T-cell (primary cell): ENCODE measurements at regions not wholly inside any gene's neighbourhood (a gene's known extent, or its start where the extent isn't known, plus 50 kb on each side); places are given as distances from the start of the nearest gene placed in this dataset.

Source experiments
- ATAC-seq, 4 experiments: fragments of 200-7000 bp in 3 of 4; fragments of 150-1000 bp in 1 of 4; cut with Tn5 transposase; replicated peaks in 1 of 4; 1 replicate in 3 of 4; 2 replicates in 1 of 4; pipeline ENCODE4 v1.10.0; 2021; ENCODE audit warnings: moderate library complexity in 3 of 4, mild to moderate bottlenecking in 2 of 4, moderate number of reproducible peaks in 1 of 4
- CTCF ChIA-PET, 2 donors: fragments of 300-600 bp; sonication (Branson Sonifier 250); formaldehyde crosslinking; loops; one replicate each; lab custom pipeline; 2022; ENCODE audit warnings: antibody characterized with exemption in 2 of 2; lab: Charles Lee
- POLR2A ChIA-PET, 2 donors: fragments of 300-600 bp; sonication (Branson Sonifier 250); formaldehyde crosslinking; loops; one replicate each; lab custom pipeline; 2022; ENCODE audit warnings: antibody characterized with exemption in 2 of 2; lab: Charles Lee
- DNase-seq, 35 experiments: peaks; one replicate each; pipeline versions ENCODE4 v3.0.0 to v3.0.0-alpha.2; 2013 to 2023
- H3K27ac ChIP-seq: one replicate; pipeline ENCODE4 v1.5.1; 2013; ENCODE audit warnings: low read length
- H3K27me3 ChIP-seq, 2 experiments: replicated peaks in 1 of 2; 1 replicate in 1 of 2; 2 replicates in 1 of 2; pipeline versions ENCODE4 v1.6.1 to v1.7.0; 2013; ENCODE audit warnings: low read length in 1 of 2, mixed read lengths in 1 of 2; ENCODE audit not compliant: control insufficient read depth in 2 of 2, insufficient read depth in 2 of 2; ENCODE audit errors: extremely low read depth in 1 of 2
- H3K36me3 ChIP-seq, 2 donors: 1 replicate in 1 of 2; 2 replicates in 1 of 2; pipeline versions ENCODE4 v1.6.1 to v1.7.0; 2013; ENCODE audit warnings: low read length in 1 of 2; ENCODE audit not compliant: control insufficient read depth in 2 of 2, insufficient read depth in 1 of 2; ENCODE audit errors: extremely low read depth in 1 of 2
- H3K4me1 ChIP-seq, 2 experiments: 1 replicate in 1 of 2; 2 replicates in 1 of 2; pipeline versions ENCODE4 v1.6.1 to v1.7.0; 2013; ENCODE audit warnings: low read length in 2 of 2, mixed read lengths in 1 of 2; ENCODE audit not compliant: insufficient read depth in 2 of 2, control insufficient read depth in 1 of 2; ENCODE audit errors: extremely low read depth in 1 of 2
- H3K4me3 ChIP-seq, 2 donors: 1 replicate in 1 of 2; 2 replicates in 1 of 2; pipeline versions ENCODE4 v1.5.1 to v1.7.0; 2013; ENCODE audit warnings: mild to moderate bottlenecking in 2 of 2, low read length in 1 of 2, moderate library complexity in 1 of 2; ENCODE audit not compliant: control insufficient read depth in 1 of 2; ENCODE audit errors: extremely low read depth in 1 of 2
- H3K9me3 ChIP-seq: 2 replicates; pipeline ENCODE4 v1.7.0; 2013
- H3K27ac Mint-ChIP-seq, 2 donors: one replicate each; pipeline ENCODE4 v1.8.0; 2020 to 2021; ENCODE audit warnings: mild to moderate bottlenecking in 2 of 2, mixed read lengths in 2 of 2
- H3K27me3 Mint-ChIP-seq, 2 donors: one replicate each; pipeline ENCODE4 v1.8.0; 2021 to 2022; ENCODE audit warnings: mixed read lengths in 2 of 2
- H3K36me3 Mint-ChIP-seq: one replicate; pipeline ENCODE4 v1.8.0; 2021; ENCODE audit warnings: mixed read lengths
- H3K4me1 Mint-ChIP-seq, 3 donors: one replicate each; pipeline ENCODE4 v1.8.0; 2020 to 2022; ENCODE audit warnings: mixed read lengths in 3 of 3, mild to moderate bottlenecking in 1 of 3
- H3K4me3 Mint-ChIP-seq, 3 donors: one replicate each; pipeline ENCODE4 v1.8.0; 2020 to 2022; ENCODE audit warnings: mild to moderate bottlenecking in 3 of 3, mixed read lengths in 3 of 3, moderate library complexity in 3 of 3
- H3K9me3 Mint-ChIP-seq, 3 donors: one replicate each; pipeline ENCODE4 v1.8.0; 2020 to 2022; ENCODE audit warnings: mixed read lengths in 3 of 3
- WGBS: methylation state at CpG from one replicate; pipeline ENCODE4 v1.1.5; 2013; ENCODE audit warnings: missing lambda C conversion rate; ENCODE audit not compliant: insufficient coverage; 5-methylcytosine and 5-hydroxymethylcytosine counted together

- no peak overlapping the region for H3K27ac Mint-ChIP-seq
- H3K9me3 Mint-ChIP-seq = no peaks in the 10 kb centered on the region
- peaks cover 0 to 7% (median 0%) of the 10 kb centered on the region in 3 donors for H3K4me1 Mint-ChIP-seq
- DNase-seq (no peak), ATAC-seq (no peak)
- H3K4me3 ChIP-seq = no peak overlapping the region
- POLR2A ChIA-PET = no interaction called here
- CTCF ChIA-PET = no interaction called here
- H3K4me1 ChIP-seq = no peaks in the 10 kb centered on the region
- peaks cover 0 to 21% of the 10 kb centered on the region in 2 experiments for H3K27me3 ChIP-seq
- H3K27ac ChIP-seq = no peak overlapping the region
- no CpG with 5 or more reads among the region's 1 CpG for WGBS
- no peaks in the 10 kb centered on the region for H3K36me3 ChIP-seq
- H3K9me3 ChIP-seq = no peaks in the 10 kb centered on the region
- H3K27me3 Mint-ChIP-seq = peaks cover 44 to 51% of the 10 kb centered on the region in 2 donors
- H3K36me3 Mint-ChIP-seq = no peaks in the 10 kb centered on the region
- H3K4me3 Mint-ChIP-seq = no peak overlapping the region
Observed at GRCh38 chr22:27295605-27296004, 506.0 kb downstream of the MN1 start.

DNA sequence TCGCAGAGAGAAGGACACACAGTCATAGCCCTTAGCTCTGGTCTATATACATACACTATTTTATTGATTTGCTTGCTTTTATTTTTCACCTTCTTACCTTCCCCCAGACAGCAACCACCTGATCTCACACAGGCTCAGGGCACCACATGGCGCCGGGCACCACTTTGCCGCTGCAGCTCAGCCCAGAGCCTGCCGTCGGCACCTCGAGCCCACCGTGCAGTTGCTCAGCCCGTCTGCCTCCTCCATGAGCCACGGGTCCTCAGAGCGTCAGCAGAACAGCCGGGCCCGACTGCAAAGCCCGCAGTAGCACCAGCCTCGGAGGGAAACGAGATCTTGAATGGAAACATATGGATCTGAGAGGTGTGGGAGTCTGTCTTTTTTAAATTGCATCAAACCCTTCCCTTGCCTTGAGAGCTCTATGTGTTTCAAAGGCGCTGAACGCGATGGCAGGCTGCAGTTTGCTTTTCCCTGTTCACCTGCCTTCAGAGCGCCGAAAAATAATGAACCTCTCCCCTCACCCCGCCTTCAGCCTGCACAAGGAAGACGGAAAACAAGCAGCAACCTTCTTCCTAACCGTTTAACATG, 505.4 kb downstream of the MN1 start:
- ChIA-PET POLR2A (no interaction called here), CTCF (no interaction called here)
- Mint-ChIP-seq H3K4me1 (peaks cover 0 to 7% (median 0%) of the 10 kb centered on the region in 3 donors), H3K9me3 (no peaks in the 10 kb centered on the region), H3K36me3 (no peaks in the 10 kb centered on the region), H3K4me3 (no peak overlapping the region), H3K27ac (no peak overlapping the region), H3K27me3 (peaks cover 46 to 51% of the 10 kb centered on the region in 2 donors)
- H3K36me3 ChIP-seq = no peaks in the 10 kb centered on the region
- H3K27ac ChIP-seq = no peak overlapping the region
- ATAC-seq = no peak
- H3K4me1 ChIP-seq = no peaks in the 10 kb centered on the region
- H3K4me3 ChIP-seq = no peak overlapping the region
- H3K27me3 ChIP-seq = peaks cover 0 to 21% of the 10 kb centered on the region in 2 experiments
- 82% methylated on average over 20 of the region's 24 CpGs for WGBS
- no peak for DNase-seq
- H3K9me3 ChIP-seq = no peaks in the 10 kb centered on the region

GRCh38 chr22:27297125-27297524, 504.4 kb downstream of the MN1 start:
- ATAC-seq (no peak), DNase-seq (no peak)
- Mint-ChIP-seq H3K9me3 (no peaks in the 10 kb centered on the region), H3K36me3 (no peaks in the 10 kb centered on the region), H3K4me3 (no peak overlapping the region), H3K4me1 (peaks cover 0 to 7% (median 0%) of the 10 kb centered on the region in 3 donors), H3K27me3 (peaks cover 49 to 50% of the 10 kb centered on the region in 2 donors), H3K27ac (no peak overlapping the region)
- Histone ChIP-seq H3K4me1 (no peaks in the 10 kb centered on the region), H3K4me3 (no peak overlapping the region), H3K27ac (no peak overlapping the region), H3K36me3 (no peaks in the 10 kb centered on the region), H3K9me3 (no peaks in the 10 kb centered on the region), H3K27me3 (peaks cover 0 to 21% of the 10 kb centered on the region in 2 experiments)
- WGBS = 79% methylated on average over 3 of the region's 7 CpGs
- POLR2A ChIA-PET = no interaction called here
- CTCF ChIA-PET = no interaction called here

- Mint-ChIP-seq H3K4me1 (peaks cover 0 to 7% (median 0%) of the 10 kb centered on the region in 3 donors), H3K27ac (no peak overlapping the region), H3K27me3 (peaks cover 44 to 49% of the 10 kb centered on the region in 2 donors), H3K36me3 (no peaks in the 10 kb centered on the region), H3K9me3 (no peaks in the 10 kb centered on the region), H3K4me3 (no peak overlapping the region)
- H3K9me3 ChIP-seq = no peaks in the 10 kb centered on the region
- WGBS = 10% methylated on average over 6 of the region's 7 CpGs
- ChIA-PET CTCF (no interaction called here), POLR2A (no interaction called here)
- H3K4me1 ChIP-seq = no peaks in the 10 kb centered on the region
- no peak overlapping the region for H3K27ac ChIP-seq
- no peak overlapping the region for H3K4me3 ChIP-seq
- ATAC-seq (no peak), DNase-seq (no peak)
- peaks cover 0 to 25% of the 10 kb centered on the region in 2 experiments for H3K27me3 ChIP-seq
- H3K36me3 ChIP-seq = no peaks in the 10 kb centered on the region
Observed at GRCh38 chr22:27298332-27298731, 503.2 kb downstream of the MN1 start.

DNA sequence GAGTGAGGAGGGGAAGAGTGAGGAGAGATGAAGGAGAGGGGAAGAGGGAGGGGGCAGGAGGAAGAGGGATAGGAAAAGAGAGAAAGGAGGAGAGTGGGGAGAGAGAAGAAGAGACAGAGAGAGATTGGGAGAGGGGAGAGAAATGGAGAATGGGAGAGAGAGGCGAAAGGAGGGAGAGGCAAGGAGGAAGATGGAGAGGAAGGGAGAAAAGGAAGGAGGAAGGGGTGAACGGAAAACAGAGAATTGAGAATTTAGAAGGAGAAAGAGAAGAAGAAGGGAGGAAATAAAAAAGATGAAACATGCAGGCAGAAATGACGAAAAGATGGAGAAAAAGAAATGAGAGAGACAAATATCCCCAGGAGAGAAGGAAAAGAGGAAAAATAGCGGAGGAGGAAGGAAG, 502.8 kb downstream of the MN1 start:
- H3K4me3 ChIP-seq = no peak overlapping the region
- DNase-seq = no peak
- H3K27me3 Mint-ChIP-seq = peaks cover 48 to 49% of the 10 kb centered on the region in 2 donors
- CTCF ChIA-PET = no interaction called here
- no peaks in the 10 kb centered on the region for H3K9me3 ChIP-seq
- POLR2A ChIA-PET = no interaction called here
- H3K4me1 Mint-ChIP-seq = peaks cover 0 to 7% (median 0%) of the 10 kb centered on the region in 3 donors
- H3K27ac Mint-ChIP-seq = no peak overlapping the region
- no peaks in the 10 kb centered on the region for H3K4me1 ChIP-seq
- no peak overlapping the region for H3K4me3 Mint-ChIP-seq
- WGBS = 31% methylated on average over 4 of the region's 4 CpGs
- H3K27ac ChIP-seq = no peak overlapping the region
- no peaks in the 10 kb centered on the region for H3K36me3 Mint-ChIP-seq
- no peak for ATAC-seq
- no peaks in the 10 kb centered on the region for H3K36me3 ChIP-seq
- H3K27me3 ChIP-seq = peaks cover 0 to 25% of the 10 kb centered on the region in 2 experiments
- H3K9me3 Mint-ChIP-seq = peaks cover 0 to 3% (median 0%) of the 10 kb centered on the region in 3 donors

DNA sequence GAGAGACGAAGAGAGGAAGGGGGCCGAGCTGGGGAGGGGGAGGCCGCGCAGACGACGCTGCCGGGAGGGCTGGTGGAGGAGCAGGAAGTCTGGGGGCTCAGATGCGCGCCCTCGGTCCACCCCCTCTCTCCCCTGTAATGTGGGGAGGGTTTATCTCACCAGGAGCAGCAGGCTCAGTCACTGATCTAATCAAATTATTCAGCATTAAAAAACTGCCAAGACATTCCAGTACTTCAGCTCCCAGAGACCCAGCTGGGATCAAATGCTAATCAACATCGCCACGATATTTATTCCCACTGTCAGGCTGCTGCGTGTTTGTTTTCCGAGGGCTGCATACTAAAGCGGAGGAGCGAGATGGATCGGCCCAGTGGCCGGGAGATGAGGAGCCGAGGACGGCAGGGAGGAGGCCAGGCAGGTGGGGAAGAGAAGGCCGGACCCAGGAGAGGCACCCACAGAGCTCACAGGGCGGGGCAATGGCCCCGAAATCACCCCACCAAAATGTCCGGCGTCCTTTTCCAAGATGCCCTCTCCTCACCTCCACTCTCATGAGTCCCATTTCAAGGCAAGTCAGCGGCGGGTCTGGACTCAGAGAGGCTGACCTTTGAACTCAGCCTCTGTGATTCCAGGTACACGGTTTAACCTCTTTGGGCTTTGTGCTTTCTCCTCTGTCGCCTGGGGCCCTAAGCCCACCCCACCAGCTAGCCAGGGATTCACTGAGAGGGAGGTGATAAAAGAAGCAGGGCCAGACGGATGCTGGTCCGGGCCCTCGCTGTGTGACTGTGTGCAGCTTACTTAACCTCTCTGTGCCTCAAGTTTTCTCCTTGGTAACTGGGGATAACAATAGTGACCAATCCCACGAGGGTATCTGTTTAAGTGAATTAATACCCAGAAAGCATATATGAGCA, 502.1 kb downstream of the MN1 start:
- H3K27ac ChIP-seq = no peak overlapping the region
- no peaks in the 10 kb centered on the region for H3K36me3 ChIP-seq
- Mint-ChIP-seq H3K36me3 (no peaks in the 10 kb centered on the region), H3K9me3 (peaks cover 0 to 5% (median 0%) of the 10 kb centered on the region in 3 donors), H3K27ac (no peak overlapping the region), H3K4me1 (peaks cover 0 to 7% (median 0%) of the 10 kb centered on the region in 3 donors), H3K27me3 (peaks cover 48 to 49% of the 10 kb centered on the region in 2 donors), H3K4me3 (no peak overlapping the region)
- ATAC-seq (no peak), DNase-seq (no peak)
- no peaks in the 10 kb centered on the region for H3K9me3 ChIP-seq
- ChIA-PET POLR2A (no interaction called here), CTCF (no interaction called here)
- WGBS = 79% methylated on average over 10 of the region's 33 CpGs
- no peak overlapping the region for H3K4me3 ChIP-seq
- peaks cover 0 to 25% of the 10 kb centered on the region in 2 experiments for H3K27me3 ChIP-seq
- H3K4me1 ChIP-seq = no peaks in the 10 kb centered on the region
